ENCODE measurements at regions not wholly inside any gene's neighbourhood (a gene's known extent, or its start where the extent isn't known, plus 50 kb on each side); places are given as distances from the start of the nearest gene placed in this dataset.

DNA sequence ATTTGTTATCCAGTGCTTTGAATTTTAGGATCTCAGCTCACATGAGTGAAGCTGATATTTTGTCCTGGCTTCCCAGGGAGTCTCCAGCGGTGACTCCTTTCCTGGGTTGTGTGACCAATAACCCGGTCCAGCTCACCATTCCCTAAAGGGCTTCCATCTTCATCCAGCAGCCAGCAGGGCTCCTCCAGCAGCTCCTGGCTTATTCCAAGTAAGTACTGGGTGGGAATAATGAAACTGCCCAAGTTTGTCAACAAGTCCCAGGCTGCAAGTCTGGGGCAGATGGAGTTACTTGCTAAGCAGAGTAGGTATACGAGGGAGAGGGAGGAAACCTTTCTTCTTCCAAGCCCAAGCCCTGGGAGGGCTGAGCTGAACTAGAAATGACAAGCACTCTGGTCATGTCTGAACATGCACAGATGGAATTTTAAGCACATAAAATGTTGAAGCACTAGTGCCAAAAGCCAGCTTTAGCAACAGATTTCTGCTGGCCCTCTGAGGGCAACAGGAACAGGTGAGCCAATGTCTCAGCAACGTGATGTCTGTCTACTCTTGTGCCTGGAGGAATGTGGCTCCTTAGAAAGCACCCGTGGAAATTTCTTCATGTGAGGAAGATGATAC lies 153.7 kb upstream of the DAPK1 start:
- TF ChIP-seq CHD2 (IDR thresholded peaks at IDR 0.05; ENCODE audit: low read length) (no peak), KDM5A (IDR thresholded peaks at IDR 0.05; ENCODE audit: low read length) (no peak), POLR2A (IDR thresholded peaks at IDR 0.05; ENCODE audit: control extremely low read depth in 1 of 2, low read depth in 2 of 2, low read length in 2 of 2) (no peak), CEBPB (IDR thresholded peaks at IDR 0.05; ENCODE audit: low read depth, low read length) (no peak), SP4 (IDR thresholded peaks at IDR 0.05; ENCODE audit: low read length) (no peak)
- TF ChIP-seq, protein P1, sequence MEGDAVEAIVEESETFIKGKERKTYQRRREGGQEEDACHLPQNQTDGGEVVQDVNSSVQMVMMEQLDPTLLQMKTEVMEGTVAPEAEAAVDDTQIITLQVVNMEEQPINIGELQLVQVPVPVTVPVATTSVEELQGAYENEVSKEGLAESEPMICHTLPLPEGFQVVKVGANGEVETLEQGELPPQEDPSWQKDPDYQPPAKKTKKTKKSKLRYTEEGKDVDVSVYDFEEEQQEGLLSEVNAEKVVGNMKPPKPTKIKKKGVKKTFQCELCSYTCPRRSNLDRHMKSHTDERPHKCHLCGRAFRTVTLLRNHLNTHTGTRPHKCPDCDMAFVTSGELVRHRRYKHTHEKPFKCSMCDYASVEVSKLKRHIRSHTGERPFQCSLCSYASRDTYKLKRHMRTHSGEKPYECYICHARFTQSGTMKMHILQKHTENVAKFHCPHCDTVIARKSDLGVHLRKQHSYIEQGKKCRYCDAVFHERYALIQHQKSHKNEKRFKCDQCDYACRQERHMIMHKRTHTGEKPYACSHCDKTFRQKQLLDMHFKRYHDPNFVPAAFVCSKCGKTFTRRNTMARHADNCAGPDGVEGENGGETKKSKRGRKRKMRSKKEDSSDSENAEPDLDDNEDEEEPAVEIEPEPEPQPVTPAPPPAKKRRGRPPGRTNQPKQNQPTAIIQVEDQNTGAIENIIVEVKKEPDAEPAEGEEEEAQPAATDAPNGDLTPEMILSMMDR (IDR thresholded peaks at IDR 0.05; ENCODE audit: control extremely low read depth in 1 of 3, insufficient read depth in 1 of 3, low read depth in 1 of 3, low read length in 3 of 3), result no peak
- TF ChIP-seq, protein P2, sequence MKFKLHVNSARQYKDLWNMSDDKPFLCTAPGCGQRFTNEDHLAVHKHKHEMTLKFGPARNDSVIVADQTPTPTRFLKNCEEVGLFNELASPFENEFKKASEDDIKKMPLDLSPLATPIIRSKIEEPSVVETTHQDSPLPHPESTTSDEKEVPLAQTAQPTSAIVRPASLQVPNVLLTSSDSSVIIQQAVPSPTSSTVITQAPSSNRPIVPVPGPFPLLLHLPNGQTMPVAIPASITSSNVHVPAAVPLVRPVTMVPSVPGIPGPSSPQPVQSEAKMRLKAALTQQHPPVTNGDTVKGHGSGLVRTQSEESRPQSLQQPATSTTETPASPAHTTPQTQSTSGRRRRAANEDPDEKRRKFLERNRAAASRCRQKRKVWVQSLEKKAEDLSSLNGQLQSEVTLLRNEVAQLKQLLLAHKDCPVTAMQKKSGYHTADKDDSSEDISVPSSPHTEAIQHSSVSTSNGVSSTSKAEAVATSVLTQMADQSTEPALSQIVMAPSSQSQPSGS (IDR thresholded peaks at IDR 0.05; ENCODE audit: low read length), result no peak
